GM19372 (cell line): ENCODE measurements at regions not wholly inside any gene's neighbourhood (a gene's known extent, or its start where the extent isn't known, plus 50 kb on each side); places are given as distances from the start of the nearest gene placed in this dataset.

Experiments used
- ATAC-seq: cut with Tn5 transposase; IDR thresholded peaks from one replicate; pipeline ENCODE4 v1.9.1; 2021; ENCODE audit warnings: mild to moderate bottlenecking, low read depth, moderate library complexity; ENCODE audit not compliant: unreplicated experiment

- no peak for ATAC-seq
Measured at GRCh38 chr2:180495606-180496005, 484.8 kb upstream of the UBE2E3 start.

GRCh38 chr2:180494286-180494685 lies 486.1 kb upstream of the UBE2E3 start:
- ATAC-seq: no peak

GRCh38 chr2:180482696-180483095 lies 475.6 kb upstream of the CWC22 start:
- no peak for ATAC-seq

GRCh38 chr2:180481998-180482397 lies 474.9 kb upstream of the CWC22 start:
- ATAC-seq: no peak

GRCh38 chr2:180478883-180479282 lies 471.8 kb upstream of the CWC22 start:
- no peak for ATAC-seq

GRCh38 chr2:180474716-180475115 lies 467.6 kb upstream of the CWC22 start:
- ATAC-seq: no peak

GRCh38 chr2:180473456-180473855 lies 466.4 kb upstream of the CWC22 start:
- no peak for ATAC-seq

GRCh38 chr2:180472133-180472532 lies 465.0 kb upstream of the CWC22 start:
- no peak for ATAC-seq

GRCh38 chr2:180463608-180464007 lies 456.5 kb upstream of the CWC22 start:
- no peak for ATAC-seq

GRCh38 chr2:180461761-180462160 lies 454.7 kb upstream of the CWC22 start:
- ATAC-seq: no peak

GRCh38 chr2:180456801-180457200 lies 449.7 kb upstream of the CWC22 start:
- no peak for ATAC-seq

GRCh38 chr2:180450841-180451240 lies 443.7 kb upstream of the CWC22 start:
- ATAC-seq: no peak

GRCh38 chr2:180449171-180449915 lies 442.2 kb upstream of the CWC22 start:
- no peak for ATAC-seq

- no peak for ATAC-seq
Measured at GRCh38 chr2:180446492-180446891, 439.4 kb upstream of the CWC22 start.

GRCh38 chr2:180443888-180444287 lies 436.8 kb upstream of the CWC22 start:
- no peak for ATAC-seq

- no peak for ATAC-seq
Measured at GRCh38 chr2:180442860-180443644, 436.0 kb upstream of the CWC22 start.

- ATAC-seq: no peak
Measured at GRCh38 chr2:180419212-180419611, 412.1 kb upstream of the CWC22 start.

- no peak for ATAC-seq
Measured at GRCh38 chr2:180416627-180417026, 409.5 kb upstream of the CWC22 start.

GRCh38 chr2:180413336-180413735 lies 406.2 kb upstream of the CWC22 start:
- ATAC-seq: no peak

GRCh38 chr2:180412219-180412618 lies 405.1 kb upstream of the CWC22 start:
- no peak for ATAC-seq

GRCh38 chr2:180411661-180412060 lies 404.6 kb upstream of the CWC22 start:
- ATAC-seq: no peak

- ATAC-seq: no peak
Measured at GRCh38 chr2:180406687-180407086, 399.6 kb upstream of the CWC22 start.
